HG02588 (cell line): ENCODE measurements at regions not wholly inside any gene's neighbourhood (a gene's known extent, or its start where the extent isn't known, plus 50 kb on each side); places are given as distances from the start of the nearest gene placed in this dataset.
A peak's percentile ranks its signal among the peaks of the same experiment; 100 is the strongest.

Experiments used
- ATAC-seq: cut with Tn5 transposase; IDR thresholded peaks from one replicate; pipeline ENCODE4 v1.9.1; 2021; ENCODE audit warnings: mild to moderate bottlenecking, moderate library complexity; ENCODE audit not compliant: unreplicated experiment

DNA sequence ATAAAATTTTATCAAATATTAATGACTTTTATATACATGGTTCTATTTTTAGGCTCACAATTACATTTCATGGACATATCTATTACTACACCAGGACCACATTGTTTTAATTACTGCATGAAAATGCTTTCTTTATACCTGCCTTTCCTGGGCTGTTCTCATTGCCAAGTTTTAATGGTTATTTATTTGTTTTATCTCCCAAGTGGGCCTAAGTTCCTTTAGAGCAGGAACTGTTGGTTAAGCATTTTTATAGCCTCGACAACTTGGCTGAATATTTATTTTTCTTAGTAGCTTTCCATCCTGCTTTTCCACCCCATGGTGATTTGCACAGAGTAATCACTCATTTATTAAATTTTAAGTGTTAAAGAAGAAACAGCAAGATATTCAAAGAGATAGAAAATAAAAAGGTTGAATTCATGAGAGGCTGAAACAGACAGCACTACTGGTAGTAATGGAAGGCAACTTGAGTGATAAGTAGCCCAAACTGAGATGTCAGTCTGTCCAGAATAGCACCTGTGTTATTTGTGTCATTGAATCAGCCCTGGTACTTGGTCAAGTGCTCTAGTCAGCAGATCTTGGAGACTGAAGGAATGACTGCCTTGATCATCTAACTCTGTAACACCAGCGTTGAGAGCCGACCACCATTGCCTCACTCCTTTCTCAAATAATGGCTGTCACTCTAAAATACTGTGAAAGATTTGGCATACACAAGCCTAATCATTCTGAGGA, 119.1 kb upstream of the EGLN3 start:
- ATAC-seq = no peak

DNA sequence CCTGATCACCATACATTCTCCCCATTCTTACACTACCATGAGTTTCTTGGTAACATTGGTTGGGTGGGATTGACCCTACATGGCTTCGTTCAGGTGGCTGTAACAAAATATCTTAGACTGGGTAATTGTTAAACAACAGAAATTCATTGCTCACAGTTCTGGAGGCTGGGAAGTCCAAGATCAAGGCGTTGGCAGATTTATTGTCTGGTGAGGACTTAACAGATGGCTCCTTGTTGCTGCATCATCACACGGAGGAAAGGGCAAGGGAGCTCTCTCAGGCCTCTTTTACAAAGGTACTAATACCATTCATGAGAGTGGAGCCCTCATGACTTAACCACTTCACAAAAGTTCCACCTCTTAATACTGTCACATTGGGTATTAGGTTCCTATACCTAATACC, 116.7 kb upstream of the EGLN3 start:
- ATAC-seq = no peak

DNA sequence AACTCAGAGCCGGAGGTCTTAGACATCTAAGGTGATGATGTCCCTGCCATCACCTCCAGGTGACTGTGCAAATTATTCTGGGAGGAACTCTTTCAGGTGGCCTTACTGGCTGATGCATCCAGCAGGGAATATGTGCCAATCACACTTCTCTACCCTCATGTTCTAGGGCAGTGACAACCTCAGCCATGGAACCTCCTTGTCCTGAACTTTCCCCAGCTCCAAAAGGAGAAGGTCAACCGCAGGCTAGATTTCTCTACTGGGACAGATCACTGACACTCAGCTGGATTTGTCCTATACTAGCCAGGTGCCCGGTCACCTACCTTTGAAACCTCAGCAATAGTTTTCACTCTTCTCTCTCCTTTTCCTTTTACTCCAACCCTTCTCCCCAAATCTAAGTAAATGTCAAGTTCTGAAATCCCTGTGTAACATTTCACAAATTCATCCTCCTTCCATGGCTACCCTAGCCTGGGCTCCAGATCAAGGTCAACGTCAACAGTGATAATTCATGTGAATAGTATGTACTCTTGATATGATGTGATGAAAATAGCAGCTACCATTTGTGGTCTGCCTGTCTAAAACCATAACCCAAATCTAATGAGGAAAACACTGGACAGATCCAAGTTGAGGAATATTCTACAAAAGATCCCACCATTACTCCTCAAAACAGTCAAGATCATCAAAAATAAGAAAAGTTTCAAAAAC, 115.0 kb upstream of the EGLN3 start:
- ATAC-seq = no peak

DNA sequence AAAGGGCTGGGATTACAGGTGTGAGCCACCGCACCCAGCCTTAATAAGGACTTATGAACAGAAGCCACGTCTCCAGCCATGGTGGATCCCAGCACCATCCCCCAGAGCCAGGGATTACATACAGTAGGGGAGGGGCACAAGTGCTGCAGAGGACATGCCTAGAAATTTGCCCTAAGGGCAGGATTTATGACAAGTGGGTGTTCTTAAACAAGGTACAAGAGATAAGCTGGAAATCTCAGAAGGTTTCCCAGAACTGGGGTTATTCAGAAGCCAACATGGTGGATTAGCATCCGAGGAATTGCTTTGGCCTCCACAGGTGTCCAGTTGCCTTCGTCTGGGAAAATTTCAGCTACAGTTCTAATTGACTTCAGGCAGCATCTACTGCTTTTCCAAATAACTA, 114.4 kb upstream of the EGLN3 start:
- ATAC-seq = no peak

- ATAC-seq = no peak
Measured at GRCh38 chr14:34064349-34064748, 113.5 kb upstream of the EGLN3 start.

GRCh38 chr14:34063470-34064164, 112.7 kb upstream of the EGLN3 start:
- no peak for ATAC-seq

- no peak for ATAC-seq
Measured at GRCh38 chr14:34063042-34063441, 112.2 kb upstream of the EGLN3 start.

DNA sequence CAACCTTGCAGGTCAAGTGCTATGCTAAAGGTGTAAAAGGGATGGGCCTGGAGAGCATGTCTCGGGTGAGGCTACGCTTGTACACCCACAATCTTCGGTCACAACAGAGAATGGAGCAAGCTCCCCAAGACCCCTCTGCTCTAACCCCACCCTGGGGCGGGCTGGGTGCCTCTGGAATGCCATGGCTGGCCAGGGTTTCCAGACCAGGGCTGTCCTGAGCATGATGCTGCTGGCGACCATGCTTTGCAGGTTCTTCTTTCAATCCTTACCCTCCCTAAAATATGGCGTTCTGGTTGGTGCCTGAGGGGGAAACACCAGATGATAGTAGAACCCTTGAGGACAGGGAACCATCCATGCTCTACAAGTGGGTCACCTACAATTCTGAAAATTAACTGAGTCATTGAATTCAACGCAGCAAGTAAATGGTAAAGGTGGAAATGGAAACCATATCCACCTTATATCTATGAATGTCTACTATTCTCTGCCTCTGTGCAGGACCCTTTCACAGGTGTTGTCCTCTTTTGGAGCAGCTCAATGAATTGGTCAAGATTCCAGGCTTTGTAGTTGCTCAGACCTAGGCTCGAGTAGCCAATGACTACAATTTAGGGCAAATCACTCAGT, 111.6 kb upstream of the EGLN3 start:
- ATAC-seq = no peak

DNA sequence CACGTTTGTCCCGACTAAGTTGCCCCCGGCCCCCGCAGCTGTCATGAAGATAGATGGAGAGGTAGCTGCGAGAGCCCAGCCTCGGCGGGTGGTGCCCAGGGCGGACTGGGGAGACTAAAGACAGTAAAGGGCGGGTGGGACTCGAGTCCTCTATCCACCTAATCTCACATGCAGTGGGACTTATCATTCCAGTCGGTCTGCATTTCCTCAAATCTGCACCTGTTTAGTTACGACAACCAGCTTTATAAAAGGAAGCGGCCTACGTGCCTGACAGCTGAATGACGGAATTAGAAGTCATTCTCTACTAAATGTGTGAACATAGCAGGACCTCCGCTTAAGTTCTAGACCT, 109.8 kb upstream of the EGLN3 start:
- ATAC-seq = peak; percentile 20

- peak; percentile 84 for ATAC-seq
Measured at GRCh38 chr14:34059925-34060650, 109.2 kb upstream of the EGLN3 start.

DNA sequence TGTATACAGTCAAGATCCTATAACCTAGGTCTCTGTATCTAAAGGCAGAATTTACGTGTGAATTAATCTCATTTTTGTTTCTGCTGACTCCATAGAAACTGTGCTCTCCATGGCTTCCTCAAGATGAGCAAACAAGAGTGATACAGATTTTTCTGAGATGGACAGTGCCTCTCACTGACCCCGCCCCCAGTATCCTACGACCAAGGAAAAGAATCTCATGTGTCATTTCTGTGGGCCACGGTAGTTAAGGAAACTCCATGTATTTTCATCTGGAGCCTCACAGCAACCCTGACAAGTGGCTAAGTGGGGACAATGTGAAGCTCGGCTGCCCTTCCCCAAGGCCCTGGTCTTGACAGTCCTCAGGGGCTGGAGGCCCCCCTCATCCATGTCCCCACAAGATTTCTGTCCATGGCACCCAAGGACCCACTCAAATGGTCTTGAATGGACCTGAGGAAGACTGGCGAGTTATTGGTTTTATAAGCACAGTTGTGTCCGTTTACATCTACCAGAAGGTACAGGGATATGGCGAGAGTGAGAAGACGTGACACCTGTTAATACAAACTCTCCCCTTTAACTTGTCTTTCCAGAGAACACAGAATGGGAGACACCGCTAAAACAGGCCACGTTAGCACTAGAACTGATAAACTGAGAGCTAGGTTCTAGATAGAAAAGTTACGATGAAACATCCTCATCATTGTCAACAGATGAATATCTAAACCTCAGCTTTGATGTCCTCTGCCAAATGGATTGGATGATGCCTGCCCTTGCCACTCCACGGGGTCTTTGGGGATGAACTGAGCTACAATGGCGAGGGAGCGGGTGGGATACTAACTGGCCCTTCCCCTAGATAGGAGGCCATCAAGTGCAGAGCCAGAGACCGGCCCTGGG, 108.4 kb upstream of the EGLN3 start:
- no peak for ATAC-seq

GRCh38 chr14:34058510-34058909, 107.6 kb upstream of the EGLN3 start:
- ATAC-seq = no peak

GRCh38 chr14:34056046-34056445, 105.2 kb upstream of the EGLN3 start:
- ATAC-seq = no peak

DNA sequence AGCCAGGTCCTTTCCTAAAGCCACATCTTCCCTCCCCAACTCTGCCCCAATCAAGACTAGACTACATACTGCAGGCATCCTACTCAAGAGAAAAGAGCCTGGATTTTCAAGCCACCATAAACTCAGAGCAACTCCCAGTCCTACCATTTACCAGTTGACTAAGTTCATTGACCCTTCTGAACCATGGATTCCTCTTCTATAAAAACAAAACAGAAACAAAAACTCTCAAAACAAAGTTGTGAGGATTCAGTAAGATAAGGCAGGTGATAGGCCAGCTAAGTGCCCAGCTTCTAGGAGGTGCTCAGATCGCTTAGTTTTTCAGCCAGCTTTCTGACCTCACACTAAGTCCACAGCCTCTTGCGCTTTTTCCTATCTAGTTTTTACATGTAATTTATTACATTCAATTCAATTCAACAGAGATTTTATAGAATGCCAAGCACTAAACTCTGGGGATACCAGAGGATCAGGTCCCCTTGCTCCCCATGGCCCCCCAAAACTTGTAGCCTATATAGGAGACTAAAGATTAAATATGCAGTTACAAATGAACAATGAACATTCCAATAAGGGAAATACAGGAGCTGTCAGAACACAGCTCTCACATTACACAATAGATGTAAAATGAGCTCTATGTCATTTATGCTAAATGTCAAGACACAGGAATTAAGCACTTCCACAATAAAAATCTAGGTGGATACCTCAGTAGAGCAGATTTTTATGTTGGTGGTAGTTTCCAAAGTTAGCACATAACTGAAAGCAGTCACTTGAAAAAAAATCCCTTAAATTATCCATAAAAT, 104.5 kb upstream of the EGLN3 start:
- no peak for ATAC-seq

DNA sequence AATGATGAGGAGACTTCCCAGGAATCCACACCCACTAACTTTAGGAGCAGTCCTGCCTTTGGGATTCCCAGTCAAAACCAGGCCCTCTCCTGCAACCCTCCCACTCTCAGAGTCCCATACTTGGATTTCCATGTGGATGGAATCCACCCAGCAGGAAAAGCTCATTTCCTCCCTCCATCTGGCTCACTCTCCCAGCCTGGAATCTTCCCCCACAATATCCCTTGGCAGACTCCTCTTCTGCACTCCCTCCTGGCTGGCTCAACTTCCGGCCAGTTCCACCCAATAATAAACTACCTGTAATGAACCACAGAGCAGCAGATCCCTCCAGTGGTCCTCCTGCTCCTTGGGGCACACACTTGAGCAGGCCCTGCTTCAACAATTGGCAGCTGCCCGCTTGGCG, 102.8 kb upstream of the EGLN3 start:
- ATAC-seq = no peak

GRCh38 chr14:34052658-34053014, 101.8 kb upstream of the EGLN3 start:
- ATAC-seq = no peak

GRCh38 chr14:34051966-34052657, 101.2 kb upstream of the EGLN3 start:
- ATAC-seq = peak; percentile 68

DNA sequence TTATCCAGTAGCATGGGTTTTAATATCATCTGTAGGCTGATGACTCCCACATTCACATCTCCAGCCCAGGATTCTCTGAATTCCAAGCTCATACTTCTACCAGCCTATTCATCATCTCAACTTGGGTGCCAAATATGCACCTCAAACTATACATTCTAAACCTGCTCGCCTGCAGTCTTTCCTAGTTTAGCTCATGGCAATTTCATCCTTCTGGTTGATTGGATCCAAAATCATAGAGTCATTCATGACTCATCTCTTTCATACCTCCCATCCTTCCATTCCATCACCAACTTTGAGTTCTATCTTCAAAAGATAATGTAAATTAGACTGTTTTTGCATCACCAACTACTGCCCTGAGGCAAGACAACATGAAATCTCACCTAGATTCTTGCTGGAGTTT, 99.7 kb upstream of the EGLN3 start:
- no peak for ATAC-seq

DNA sequence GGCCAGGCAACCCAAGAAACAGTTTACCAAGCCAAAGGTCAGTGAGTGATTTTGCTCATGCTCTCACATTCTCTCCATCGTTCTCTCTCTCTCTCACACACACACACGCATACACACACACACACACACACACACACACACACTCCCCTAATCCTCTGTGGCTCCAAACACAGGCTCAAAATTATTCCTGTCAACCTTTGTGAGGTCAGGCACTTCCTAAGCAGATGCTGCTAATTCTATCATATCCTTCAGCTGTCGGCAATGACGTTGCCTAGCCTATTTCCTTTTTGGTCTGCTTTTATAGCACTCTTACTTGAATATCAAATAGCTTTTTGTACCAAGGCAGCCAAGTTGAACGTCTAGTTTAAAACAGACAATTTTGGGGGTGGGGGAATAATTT, 98.9 kb upstream of the EGLN3 start:
- ATAC-seq = no peak
